ENCODE measurements at regions not wholly inside any gene's neighbourhood (a gene's known extent, or its start where the extent isn't known, plus 50 kb on each side); places are given as distances from the start of the nearest gene placed in this dataset.
A peak's percentile ranks its signal among the peaks of the same experiment; 100 is the strongest.
"Not testable (repeated sequence)": the region's sequence is repeated elsewhere in the genome, so short reads cannot be mapped to it uniquely, and the experiment has no call there.

DNA sequence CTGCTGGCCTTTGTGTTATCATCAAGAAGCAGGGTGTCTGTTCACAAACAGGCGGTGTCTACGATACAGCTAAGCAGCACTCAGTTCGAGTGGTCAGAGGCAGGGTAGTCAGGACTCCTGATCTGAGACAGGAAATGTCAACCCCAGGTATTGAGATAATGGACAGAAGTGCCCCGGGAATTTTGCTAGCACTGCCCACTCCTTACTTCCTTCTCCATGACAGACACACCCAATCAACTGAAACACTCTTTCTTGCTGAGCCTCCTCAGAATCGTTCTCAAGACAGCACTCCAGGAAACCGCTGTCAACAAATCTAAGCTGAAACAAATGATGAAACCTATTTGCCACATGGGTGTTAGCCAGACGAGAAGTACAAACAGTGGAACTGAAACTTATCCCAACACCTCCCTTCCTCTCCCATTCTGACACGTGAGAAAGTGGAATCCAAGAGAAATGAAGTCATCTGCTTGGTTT, 109.3 kb downstream of the GTF2IRD2B start:
- DNase-seq = not testable (repeated sequence)

DNA sequence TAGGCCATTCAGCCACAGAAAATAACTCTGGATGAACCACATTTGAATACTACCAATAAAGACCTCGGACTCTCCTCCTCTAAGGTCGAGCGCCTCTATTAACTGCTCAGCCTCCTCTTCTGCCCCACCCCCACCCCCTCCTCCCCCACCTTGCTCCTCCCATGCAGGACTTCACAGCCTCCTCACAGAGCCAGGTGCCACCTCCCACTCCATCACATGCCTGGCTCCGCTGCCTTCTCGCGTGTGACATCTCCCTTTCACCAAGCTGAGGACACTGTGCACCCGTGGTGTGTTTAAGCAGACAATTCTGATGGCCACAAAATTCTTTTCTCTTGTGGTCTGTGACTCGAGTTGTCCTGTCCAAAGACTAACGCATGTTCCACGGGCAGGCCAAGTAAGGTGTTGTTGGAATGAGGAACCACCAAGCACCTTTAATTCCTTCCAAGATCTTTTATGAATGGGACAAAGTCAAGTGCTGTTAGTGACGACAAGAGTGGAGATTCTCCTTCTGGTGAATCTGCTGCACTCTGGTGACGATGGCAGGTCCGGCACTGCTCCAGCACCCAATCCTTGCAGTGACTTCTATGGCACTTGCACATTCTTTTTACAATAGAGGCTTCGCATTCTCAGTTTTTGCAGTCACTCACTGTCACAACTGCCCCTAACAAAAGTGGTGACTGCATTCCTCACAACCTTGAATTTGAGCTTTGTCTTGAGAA, 113.1 kb downstream of the GTF2IRD2B start:
- not testable (repeated sequence) for DNase-seq

DNA sequence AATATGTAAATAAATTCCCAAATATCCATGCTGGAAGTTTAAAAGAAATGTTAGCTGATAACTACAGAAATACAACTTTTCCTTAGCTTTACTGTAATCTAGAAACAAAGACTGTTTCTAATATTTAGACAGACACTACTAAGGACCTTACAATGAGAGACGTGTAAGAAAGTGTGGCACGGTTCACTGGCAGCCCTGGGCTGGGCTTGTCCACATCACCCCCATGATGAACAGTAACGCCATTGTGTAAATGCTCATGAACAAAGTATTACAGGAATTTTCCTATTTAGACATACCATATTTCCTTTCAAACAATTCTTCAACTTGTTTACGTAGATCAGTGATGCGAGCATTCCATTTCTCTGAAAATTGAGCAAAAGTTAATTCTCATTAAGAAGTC, 123.1 kb downstream of the GTF2IRD2B start:
- not testable (repeated sequence) for DNase-seq

DNA sequence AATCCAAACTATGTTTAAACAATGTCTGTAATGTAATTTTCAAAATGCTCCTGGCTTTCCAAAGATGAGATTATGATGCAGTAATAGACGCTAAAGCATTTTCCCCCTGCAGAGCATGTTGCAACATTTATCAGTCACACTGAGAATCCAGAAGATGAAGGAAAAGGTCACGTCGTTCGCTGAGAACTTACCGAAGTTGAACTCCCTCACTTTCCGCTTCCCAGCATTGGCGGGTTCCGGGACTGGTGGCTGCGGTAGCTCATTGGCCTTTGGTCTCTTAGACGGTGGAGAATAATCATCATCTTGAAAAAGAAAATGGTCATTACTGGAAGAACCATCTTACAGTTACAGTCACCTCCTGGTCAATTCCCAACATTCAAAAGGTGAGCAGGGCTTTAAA, 124.6 kb downstream of the GTF2IRD2B start:
- DNase-seq = not testable (repeated sequence)

DNA sequence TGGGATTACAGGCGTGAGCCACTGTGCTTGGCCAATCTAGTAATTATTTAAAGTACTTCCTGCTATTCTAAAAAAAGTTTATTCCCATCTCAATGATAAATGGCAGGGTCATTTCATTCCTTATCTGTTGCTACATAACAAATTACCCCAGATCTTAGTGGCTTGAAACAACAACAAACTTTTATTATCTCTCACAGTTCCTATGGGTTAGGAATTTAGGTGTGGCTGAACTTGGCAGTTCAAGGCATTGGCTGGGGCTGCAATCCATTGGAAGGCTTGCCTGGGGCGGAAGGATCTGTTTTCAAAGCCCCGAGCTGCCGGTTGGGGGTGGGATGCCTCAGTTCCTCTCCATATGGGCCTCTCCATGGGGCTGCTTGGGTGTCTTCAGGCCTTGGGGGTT, 133.7 kb downstream of the GTF2IRD2B start:
- DNase-seq = not testable (repeated sequence)

DNA sequence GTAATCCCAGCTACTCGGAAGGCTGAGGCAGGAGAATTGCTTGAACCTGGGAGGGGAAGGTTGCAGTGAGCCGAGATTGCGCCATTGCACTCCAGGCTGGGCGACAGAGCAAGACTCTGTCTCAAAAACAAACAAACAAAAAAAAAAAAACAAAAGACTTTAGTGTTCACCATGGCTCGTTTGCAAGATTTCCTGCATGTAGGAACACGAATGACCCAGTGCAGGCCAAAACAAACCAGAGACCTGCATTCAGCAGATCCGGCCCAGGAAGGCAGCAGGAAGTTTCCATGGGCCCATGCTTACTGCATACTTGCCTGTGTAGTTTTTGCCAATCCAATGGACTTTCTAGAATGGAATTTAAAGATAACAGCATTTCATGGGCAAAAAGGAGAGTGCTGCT, 137.2 kb downstream of the GTF2IRD2B start:
- not testable (repeated sequence) for DNase-seq

DNA sequence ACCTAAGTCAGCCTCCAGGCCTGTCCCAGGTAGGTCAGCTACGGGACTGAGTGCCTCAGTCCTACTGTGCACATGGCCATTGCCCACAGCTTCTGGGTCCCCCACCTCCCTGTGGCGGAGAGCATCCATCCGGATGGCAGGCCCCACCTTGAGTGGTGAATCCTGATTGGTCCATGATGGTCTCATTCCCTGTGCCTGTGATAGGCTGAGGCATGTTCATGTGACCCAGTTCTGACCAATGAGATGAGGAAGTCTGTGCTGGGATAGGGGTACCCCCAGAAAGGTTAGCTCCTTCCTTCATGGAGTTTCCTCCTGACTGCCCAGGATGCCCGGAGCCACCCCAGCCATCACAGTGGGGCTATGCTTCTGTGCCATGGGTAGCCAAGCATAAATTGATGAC, 138.2 kb downstream of the GTF2IRD2B start:
- not testable (repeated sequence) for DNase-seq

DNA sequence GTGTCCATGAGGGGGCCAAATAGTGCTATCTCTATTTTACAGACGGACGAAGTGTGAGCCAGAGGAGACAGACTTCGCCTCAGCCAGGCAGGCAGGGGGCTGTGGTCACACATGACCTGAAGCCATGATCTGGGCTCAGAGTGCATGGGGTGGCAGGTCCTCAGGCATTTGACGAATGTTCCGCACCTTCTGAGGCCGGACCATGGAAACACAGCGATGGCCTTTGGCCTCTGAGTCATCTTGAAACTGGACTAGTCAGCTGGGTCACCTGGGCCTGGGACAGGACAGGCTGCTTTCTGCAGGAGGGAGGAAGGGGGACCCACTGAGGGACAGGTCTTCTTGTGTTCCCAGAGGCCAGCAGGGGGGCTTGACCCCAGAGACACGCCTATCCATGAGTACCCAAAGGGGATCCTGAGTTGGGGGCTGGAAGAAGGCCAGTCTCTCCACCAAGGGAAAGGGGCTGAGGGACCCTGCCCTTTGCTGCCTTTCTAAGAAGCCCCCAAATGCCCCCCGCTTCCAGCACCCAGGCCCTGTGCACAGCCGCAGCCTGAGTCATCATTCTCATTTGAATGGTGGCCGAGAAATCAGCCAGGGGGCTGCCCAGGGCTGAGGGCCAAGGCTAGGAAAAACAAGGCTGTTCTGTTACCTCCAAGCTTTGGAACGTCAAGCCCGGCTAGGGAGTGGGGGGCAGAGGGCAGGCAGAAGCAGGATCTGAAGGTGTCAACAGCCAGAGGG, 142.9 kb downstream of the GTF2IRD2B start:
- DNase-seq = not testable (repeated sequence)

DNA sequence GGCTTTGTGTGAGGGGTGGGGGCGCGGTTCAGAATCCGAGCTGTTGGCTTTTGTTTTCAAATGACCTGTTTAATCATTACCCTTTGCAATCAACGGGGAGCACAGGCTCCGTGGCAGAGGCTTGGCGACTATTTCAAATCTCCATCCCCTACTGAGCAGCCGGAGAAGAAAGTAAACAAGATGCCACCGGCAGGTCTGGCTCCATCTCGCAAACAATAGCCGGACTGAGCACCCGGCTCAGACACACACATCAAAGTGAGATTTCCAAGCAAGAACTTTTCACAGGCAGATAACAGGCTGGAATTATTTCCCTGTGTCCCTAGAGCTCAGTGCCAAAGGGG, 143.4 kb downstream of the GTF2IRD2B start:
- not testable (repeated sequence) for DNase-seq

DNA sequence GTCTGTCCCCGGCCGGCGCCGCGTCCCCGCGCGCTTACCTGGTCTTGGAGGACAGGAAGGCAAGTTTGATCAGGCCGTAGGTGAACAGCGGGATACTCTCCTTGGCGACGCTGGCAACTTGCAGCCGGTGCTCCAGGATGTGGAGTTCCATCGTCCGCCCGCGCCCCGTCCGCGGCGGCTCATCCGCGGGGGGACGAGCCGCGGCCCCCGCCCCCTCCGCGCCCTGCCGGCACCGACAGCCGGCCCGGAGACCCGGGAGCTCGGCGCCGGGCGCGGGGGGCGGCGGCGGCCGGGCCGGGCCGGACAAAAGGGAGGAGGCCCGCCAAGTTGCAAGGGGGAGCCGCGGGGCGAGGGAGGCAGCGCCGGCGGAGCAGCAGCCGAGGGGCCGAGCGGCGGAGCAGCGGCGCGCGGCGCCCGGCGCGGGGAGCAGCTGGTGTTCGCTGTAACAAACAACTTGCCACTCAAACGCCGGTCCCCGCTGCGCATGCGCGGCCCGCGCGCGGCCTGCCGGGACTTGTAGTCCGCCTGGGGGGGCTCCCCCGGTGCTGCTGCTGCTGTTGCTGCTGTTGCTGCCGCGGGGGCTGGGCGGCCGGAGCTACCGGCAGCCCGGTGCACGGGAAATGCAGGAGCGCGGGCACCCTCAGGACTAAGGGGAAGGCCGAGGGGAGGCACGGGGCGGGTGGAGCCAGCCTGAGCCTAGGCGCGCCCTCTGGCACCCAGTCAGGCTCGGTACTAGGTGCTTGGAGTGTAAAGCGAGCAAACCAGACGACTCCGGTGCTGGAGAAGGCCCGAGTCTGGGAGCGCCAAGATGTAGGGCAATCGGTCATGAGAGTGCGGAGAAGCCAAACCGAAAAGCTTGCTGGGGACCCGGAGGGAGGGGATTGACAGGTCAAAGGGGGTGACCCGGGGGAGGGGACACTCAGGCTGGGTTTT, 145.1 kb downstream of the GTF2IRD2B start:
- DNase-seq = peak; percentile 58

DNA sequence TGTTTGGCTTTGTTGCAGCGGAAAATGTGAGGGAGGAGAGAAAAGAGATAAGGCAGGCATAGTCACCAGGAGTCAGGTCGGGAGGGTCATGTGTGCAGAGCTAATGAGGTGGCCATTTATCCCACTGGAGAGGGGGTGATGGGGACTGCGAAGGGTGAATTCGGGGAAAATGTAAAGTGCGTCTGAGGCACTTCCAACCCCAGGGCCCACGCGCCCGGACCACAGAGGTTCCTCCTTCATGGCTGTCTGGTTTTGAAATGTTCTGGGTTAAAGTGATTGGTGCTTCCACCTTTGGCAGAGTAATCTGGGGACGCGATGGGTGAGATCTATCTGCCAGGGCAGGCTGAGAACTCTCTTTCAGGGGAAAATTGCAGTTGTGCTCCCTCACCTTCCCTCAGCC, 145.9 kb downstream of the GTF2IRD2B start:
- not testable (repeated sequence) for DNase-seq

DNA sequence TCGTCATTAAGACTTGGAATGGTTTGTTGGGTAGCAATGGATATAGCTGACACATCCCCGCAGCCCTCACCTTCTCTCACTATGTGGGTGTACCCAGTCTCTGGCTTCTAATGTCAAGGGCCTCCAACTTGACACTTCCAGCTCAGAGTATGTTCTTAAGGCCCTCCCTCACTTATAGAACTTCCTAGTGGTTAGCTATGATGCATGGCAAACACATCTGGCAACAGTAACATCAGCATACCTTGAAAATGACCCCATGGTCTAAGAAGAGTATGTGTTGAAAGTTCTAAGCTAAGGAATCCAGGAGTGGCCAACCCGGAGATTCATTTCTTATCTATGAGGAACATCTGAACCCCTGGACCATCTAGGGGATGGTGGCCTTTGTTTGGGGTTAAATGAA, 151.2 kb downstream of the GTF2IRD2B start:
- not testable (repeated sequence) for DNase-seq

DNA sequence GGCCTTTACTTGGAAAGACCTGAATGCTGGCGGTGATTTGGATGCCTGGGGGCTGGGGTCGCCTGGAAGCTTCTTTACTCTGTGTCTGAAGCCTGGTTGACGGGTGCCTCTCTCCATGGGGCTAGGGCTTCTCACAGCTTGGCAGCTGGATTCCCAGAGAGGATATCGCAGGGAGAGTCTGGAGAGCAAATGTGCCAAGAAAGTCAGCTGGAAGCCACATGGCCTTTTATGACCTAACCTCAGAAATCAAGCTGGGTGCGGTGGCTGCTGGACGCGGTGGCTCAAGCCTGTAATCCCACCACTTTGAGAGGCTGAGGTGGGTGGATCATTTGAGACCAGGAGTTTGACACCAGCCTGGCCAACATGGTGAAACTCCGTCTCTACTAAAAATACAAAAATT, 147.2 kb upstream of the TRIM73 start:
- DNase-seq = not testable (repeated sequence)

DNA sequence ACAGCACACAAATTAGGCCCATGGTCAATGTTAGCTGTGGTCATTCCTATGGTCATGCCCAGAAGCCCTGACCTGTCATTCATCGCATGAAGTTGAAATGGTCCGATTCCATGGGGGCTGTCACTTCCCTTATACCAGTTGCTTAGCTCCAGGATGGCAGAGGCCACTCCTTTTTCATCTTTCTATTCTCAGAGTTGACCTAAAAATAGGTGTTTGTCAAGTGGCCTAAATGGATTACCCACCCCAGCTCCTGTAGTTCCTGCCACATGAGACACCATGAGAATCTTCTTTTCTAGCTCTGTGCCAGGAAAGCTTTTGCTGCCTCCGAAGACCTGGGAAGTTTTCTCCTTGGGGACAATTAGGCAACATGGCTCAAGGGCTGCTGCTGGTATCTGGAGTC, 141.2 kb upstream of the TRIM73 start:
- not testable (repeated sequence) for DNase-seq

DNA sequence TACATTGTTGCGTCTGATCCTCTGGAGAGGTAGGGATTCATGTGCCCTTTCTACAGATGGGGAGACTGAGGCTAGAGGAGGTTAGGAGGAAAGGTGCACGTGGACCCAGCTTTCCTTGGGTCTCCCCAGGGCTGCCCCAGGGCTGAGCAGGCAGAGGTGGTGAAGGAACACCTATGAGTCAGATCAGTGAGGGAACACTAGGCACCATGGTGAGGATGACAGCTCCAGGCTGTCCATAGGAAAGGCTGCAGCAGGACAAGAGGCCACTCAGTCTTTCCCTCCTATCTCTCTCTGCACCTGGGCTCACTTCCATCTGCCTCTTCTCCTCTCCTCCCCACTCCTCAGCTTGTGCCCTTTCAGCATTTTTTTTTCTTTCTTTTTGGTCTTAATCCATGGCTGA, 138.0 kb upstream of the TRIM73 start:
- not testable (repeated sequence) for DNase-seq

DNA sequence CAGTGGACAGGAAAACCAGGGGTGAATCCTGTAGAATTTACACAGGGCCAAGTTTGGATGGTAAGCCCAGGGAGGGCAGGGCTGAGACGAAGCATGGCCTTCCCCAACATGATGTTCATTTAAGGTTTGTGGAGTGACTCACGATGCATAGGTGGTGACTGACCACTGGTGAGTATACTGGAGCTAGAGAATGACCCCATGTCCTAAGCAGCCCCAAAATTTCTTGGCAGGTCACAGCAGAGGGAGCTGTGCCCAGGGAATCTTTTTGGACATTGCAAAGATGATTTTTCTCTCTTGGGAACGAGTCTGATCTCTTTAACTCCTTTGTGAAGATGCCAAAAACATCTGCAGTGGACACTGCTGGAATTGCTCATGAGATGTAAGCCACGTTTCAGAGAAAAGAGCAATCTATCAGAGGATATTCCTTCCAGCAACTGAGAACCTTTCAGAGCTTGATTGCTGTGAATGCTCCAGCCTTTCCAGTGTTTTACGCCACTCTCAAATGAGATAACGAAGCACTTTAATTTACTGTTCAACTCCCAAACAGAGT, 135.9 kb upstream of the TRIM73 start:
- DNase-seq = not testable (repeated sequence)

DNA sequence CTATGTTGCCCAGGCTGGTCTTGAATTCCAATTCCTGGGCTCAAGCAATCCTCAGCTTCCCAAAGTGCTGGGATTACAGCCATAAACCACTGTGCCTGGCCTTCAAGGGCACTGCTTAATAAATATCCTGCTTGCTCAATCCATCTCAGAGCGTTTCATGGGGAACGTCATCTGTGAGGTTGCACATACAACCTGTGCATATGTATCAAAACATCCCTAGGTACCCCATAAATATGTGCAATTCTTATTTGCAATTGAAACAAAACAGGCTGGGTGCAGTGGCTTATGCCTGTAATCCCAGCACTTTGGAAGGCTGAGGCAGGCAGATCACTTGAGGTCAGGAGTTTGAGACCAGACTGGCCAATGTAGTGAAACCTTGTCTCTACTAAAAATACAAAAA, 133.8 kb upstream of the TRIM73 start:
- not testable (repeated sequence) for DNase-seq

DNA sequence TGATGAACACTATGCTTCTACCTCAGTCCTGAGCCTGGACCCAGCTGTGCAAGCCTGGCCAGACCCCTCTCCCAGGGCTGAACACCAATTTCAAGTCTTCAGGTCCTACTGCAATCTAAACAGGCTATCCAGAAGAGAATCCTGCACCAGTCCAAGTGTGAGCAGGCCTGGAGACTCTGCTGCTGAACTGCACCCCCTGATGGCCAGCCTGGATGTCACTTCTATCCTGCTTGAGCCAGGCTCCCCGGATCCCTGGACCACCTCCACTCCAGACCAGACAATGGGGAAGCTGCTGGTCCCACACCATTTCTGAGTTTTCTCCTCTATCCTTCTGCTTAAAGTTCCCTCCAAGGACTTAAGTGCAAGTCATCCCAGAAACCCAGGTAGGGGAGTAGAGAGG, 127.3 kb upstream of the TRIM73 start:
- not testable (repeated sequence) for DNase-seq

DNA sequence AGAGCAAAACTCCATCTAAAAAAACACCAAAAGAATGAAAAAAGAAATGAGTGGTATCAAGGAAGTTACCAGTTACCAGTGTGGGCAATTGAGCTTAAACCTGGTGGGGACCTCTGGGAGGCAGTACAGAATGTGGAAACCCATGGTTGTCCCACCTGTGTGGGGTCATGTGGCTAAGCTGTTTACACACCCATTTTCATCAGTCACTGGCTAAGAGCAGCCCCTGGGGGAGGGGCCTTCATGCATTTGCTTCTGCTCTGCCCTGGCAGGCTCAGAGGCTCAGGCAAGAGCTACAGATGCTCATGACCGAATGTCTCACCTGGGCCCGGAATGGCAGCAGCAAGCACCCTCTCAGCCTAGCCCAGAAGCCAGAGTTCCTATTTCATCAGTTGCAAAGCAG, 126.3 kb upstream of the TRIM73 start:
- DNase-seq = not testable (repeated sequence)

DNA sequence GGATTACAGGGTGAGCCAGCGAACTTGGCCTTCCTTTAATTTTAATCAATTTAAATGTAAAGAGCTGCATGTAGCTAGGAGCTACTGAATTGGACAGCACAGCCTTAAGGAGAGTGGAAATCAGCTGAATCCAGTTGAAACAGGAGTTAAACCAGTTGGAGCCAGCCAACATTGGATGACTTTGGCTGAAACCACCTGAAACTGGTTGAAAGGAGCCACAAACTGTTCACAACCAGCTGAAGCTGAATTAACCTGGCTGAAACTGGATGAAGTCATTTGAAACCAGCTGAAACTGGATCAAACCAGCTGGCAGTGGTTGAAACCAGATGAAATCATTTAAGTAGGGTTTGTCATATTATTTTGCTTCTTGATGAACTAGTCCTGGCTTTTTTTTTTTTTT, 121.3 kb upstream of the TRIM73 start:
- not testable (repeated sequence) for DNase-seq

Measured in stimulated activated CD4-positive, alpha-beta T cell treated with anti-CD3 and anti-CD28 coated beads, Interleukin-15, amount 100 ng/mL, for 24 hours (primary cell).